ENCODE measurements at regions not wholly inside any gene's neighbourhood (a gene's known extent, or its start where the extent isn't known, plus 50 kb on each side); places are given as distances from the start of the nearest gene placed in this dataset.

DNA sequence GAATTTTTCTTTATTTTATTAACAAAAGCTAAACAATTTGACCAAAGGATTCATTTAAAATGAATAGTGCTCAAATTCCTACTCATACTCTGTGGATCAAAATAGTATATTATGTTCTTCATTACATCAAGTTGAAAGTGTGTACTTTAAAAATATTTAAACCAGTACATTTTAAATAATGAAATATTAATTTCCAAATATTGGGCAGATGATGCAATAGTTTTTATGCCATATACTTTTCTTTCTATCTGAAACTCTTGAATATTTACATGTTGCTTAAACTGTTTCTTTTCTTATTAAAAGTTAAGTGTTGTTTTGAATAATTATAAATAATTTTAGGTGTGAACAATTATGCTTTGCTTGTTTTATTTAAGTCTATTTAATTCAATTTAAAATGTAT is 144.7 kb upstream of the TMPRSS15 start:
- Histone ChIP-seq H2BK15ac (ENCODE audit: low read depth, poor library complexity, severe bottlenecking) (no peak overlapping the region), H3K23ac (ENCODE audit: low read length in 2 of 2) (no peak overlapping the region), H3K4me1 (ENCODE audit: control insufficient read depth, insufficient read depth, low read depth, low read length) (no peaks in the 10 kb centered on the region), H3K9ac (ENCODE audit: low read length) (no peak overlapping the region), H3K27me3 (ENCODE audit: control insufficient read depth in 1 of 2, insufficient read depth in 1 of 2, low read length in 2 of 2) (no peaks in the 10 kb centered on the region), H3K9me3 (ENCODE audit: control insufficient read depth, low read length) (no peaks in the 10 kb centered on the region), H2AK5ac (ENCODE audit: low read length, severe bottlenecking) (no peak overlapping the region), H3K27ac (ENCODE audit: low read length, poor library complexity, severe bottlenecking) (no peak overlapping the region), H2AFZ (ENCODE audit: low read depth, low read length) (no peak overlapping the region), H4K91ac (ENCODE audit: low read length) (no peak overlapping the region), H2BK12ac (ENCODE audit: low read length in 2 of 2) (no peak overlapping the region), H3K14ac (ENCODE audit: low read length in 2 of 2) (no peak overlapping the region), H3K4me3 (ENCODE audit: insufficient read depth in 1 of 2, low read depth in 1 of 2, low read length in 2 of 2) (no peak overlapping the region), H4K8ac (ENCODE audit: low read length) (no peak overlapping the region), H3K79me1 (replicated peaks; ENCODE audit: low read length, poor library complexity, severe bottlenecking) (no peaks in the 10 kb centered on the region), H3K36me3 (ENCODE audit: control insufficient read depth in 1 of 2, insufficient read depth in 2 of 2, low read depth in 1 of 2, low read length in 2 of 2) (no peaks in the 10 kb centered on the region), H2BK5ac (ENCODE audit: low read depth, low read length, poor library complexity, severe bottlenecking) (no peak overlapping the region), H3K18ac (ENCODE audit: low read depth in 1 of 2, low read length in 2 of 2) (no peak overlapping the region), H3K4ac (ENCODE audit: low read depth in 1 of 2, low read length in 2 of 2) (no peak overlapping the region), H3K4me2 (ENCODE audit: low read length, poor library complexity, severe bottlenecking) (no peak overlapping the region), H2BK120ac (ENCODE audit: low read depth, low read length) (no peak overlapping the region)
- no peak for DNase-seq

DNA sequence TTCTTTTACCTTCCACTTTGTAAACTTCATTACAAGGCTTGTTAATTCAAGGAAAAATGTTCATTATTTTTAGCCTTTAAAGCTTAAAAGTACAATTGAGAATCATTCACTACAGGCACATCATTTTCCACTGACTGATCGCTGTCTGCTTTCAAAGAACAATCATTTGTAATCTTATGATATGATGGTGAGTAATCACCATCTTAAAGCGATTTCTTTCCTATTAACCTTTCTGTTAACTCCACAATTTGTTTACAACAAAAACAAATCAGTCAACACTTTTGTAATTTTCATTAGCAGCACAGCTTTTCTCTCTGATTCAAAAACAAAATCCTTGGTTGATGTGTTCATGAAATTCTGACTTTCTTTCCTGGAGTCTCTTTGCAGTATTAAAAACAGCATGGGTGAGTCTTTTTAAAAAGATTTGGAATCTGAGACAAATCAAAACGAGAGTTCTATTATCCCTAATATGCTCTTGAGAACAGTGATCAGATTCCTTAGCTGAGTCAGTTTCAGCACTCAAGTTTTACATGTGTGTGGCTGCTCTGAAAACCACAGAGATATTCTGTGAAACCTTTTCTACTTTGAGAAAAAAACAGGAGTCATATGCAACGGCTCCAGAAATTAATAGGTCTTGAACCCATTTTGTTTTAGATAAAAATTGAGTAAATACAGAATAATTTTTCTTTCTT is 145.8 kb upstream of the TMPRSS15 start:
- no peak overlapping the region for H3K9ac ChIP-seq (ENCODE audit: low read length)
- no peak overlapping the region for H3K14ac ChIP-seq (ENCODE audit: low read length in 2 of 2)
- H3K27me3 ChIP-seq (ENCODE audit: control insufficient read depth in 1 of 2, insufficient read depth in 1 of 2, low read length in 2 of 2) = no peaks in the 10 kb centered on the region
- no peaks in the 10 kb centered on the region for H3K9me3 ChIP-seq (ENCODE audit: control insufficient read depth, low read length)
- H3K4me3 ChIP-seq (ENCODE audit: insufficient read depth in 1 of 2, low read depth in 1 of 2, low read length in 2 of 2) = no peak overlapping the region
- H3K36me3 ChIP-seq (ENCODE audit: control insufficient read depth in 1 of 2, insufficient read depth in 2 of 2, low read depth in 1 of 2, low read length in 2 of 2) = no peaks in the 10 kb centered on the region
- no peak for DNase-seq
- H3K4me1 ChIP-seq (ENCODE audit: control insufficient read depth, insufficient read depth, low read depth, low read length) = no peaks in the 10 kb centered on the region
- no peak overlapping the region for H2AK5ac ChIP-seq (ENCODE audit: low read length, severe bottlenecking)
- H3K79me1 ChIP-seq (replicated peaks; ENCODE audit: low read length, poor library complexity, severe bottlenecking) = no peaks in the 10 kb centered on the region
- WGBS = no CpG with 5 or more reads among the region's 4 CpGs
- H3K4ac ChIP-seq (ENCODE audit: low read depth in 1 of 2, low read length in 2 of 2) = no peak overlapping the region
- H2BK15ac ChIP-seq (ENCODE audit: low read depth, poor library complexity, severe bottlenecking) = no peak overlapping the region
- no peak overlapping the region for H3K23ac ChIP-seq (ENCODE audit: low read length in 2 of 2)
- H4K91ac ChIP-seq (ENCODE audit: low read length) = no peak overlapping the region
- H2BK120ac ChIP-seq (ENCODE audit: low read depth, low read length) = no peak overlapping the region
- no peak overlapping the region for H2BK5ac ChIP-seq (ENCODE audit: low read depth, low read length, poor library complexity, severe bottlenecking)
- no peak overlapping the region for H2BK12ac ChIP-seq (ENCODE audit: low read length in 2 of 2)
- no peak overlapping the region for H3K18ac ChIP-seq (ENCODE audit: low read depth in 1 of 2, low read length in 2 of 2)
- H3K4me2 ChIP-seq (ENCODE audit: low read length, poor library complexity, severe bottlenecking) = no peak overlapping the region
- H2AFZ ChIP-seq (ENCODE audit: low read depth, low read length) = no peak overlapping the region
- H4K8ac ChIP-seq (ENCODE audit: low read length) = no peak overlapping the region
- H3K27ac ChIP-seq (ENCODE audit: low read length, poor library complexity, severe bottlenecking) = no peak overlapping the region

DNA sequence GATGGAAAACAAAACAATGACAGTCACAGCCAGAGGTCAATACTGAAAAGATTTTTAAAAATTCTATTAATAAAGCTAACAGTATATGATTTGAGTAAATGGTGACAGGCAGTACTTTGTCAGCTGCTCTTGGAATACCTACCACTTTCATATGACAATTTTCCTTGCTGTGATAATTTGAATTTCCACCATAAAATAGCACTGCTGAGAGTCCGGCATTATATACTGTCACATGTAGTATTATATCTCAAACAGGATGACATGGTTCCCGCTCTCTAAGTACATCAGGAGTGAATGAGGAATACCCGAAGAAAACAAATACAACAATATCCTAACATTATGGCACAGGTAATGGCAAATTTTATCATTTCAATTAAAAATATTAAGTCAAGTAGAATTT is 146.8 kb upstream of the TMPRSS15 start:
- Histone ChIP-seq H4K8ac (ENCODE audit: low read length) (no peak overlapping the region), H3K4me3 (ENCODE audit: insufficient read depth in 1 of 2, low read depth in 1 of 2, low read length in 2 of 2) (no peak overlapping the region), H3K27me3 (ENCODE audit: control insufficient read depth in 1 of 2, insufficient read depth in 1 of 2, low read length in 2 of 2) (no peaks in the 10 kb centered on the region), H4K91ac (ENCODE audit: low read length) (no peak overlapping the region), H2BK5ac (ENCODE audit: low read depth, low read length, poor library complexity, severe bottlenecking) (no peak overlapping the region), H3K27ac (ENCODE audit: low read length, poor library complexity, severe bottlenecking) (no peak overlapping the region), H3K18ac (ENCODE audit: low read depth in 1 of 2, low read length in 2 of 2) (no peak overlapping the region), H2BK12ac (ENCODE audit: low read length in 2 of 2) (no peak overlapping the region), H3K4me2 (ENCODE audit: low read length, poor library complexity, severe bottlenecking) (no peak overlapping the region), H3K4me1 (ENCODE audit: control insufficient read depth, insufficient read depth, low read depth, low read length) (no peaks in the 10 kb centered on the region), H3K9me3 (ENCODE audit: control insufficient read depth, low read length) (no peaks in the 10 kb centered on the region), H2BK15ac (ENCODE audit: low read depth, poor library complexity, severe bottlenecking) (no peak overlapping the region), H3K9ac (ENCODE audit: low read length) (no peak overlapping the region), H3K4ac (ENCODE audit: low read depth in 1 of 2, low read length in 2 of 2) (no peak overlapping the region), H3K23ac (ENCODE audit: low read length in 2 of 2) (no peak overlapping the region), H2BK120ac (ENCODE audit: low read depth, low read length) (no peak overlapping the region), H2AK5ac (ENCODE audit: low read length, severe bottlenecking) (no peak overlapping the region), H2AFZ (ENCODE audit: low read depth, low read length) (no peak overlapping the region), H3K36me3 (ENCODE audit: control insufficient read depth in 1 of 2, insufficient read depth in 2 of 2, low read depth in 1 of 2, low read length in 2 of 2) (no peaks in the 10 kb centered on the region), H3K14ac (ENCODE audit: low read length in 2 of 2) (no peak overlapping the region), H3K79me1 (replicated peaks; ENCODE audit: low read length, poor library complexity, severe bottlenecking) (no peaks in the 10 kb centered on the region)
- 96% methylated on average over 2 of the region's 3 CpGs for WGBS
- no peak for DNase-seq

DNA sequence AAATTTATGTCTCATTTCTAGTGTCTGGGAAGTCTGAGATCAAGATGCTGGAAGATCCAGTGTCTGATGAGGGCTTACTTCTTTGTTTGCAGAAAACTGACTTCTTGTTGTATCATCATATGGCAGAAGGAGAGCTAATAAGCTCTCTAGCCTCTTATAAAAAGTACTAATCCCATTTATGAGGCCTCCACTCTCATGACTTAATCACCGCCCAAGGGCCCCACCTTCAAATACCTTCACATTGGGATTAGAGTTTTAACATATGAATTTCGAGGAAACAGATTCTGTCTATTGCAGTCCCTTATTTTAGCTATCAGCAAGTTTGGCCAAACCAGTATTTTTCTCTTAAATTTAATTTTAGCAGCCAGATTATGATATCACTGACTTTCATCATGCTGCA is 150.2 kb upstream of the TMPRSS15 start:
- H3K27me3 ChIP-seq (ENCODE audit: control insufficient read depth in 1 of 2, insufficient read depth in 1 of 2, low read length in 2 of 2) = no peaks in the 10 kb centered on the region
- no peaks in the 10 kb centered on the region for H3K36me3 ChIP-seq (ENCODE audit: control insufficient read depth in 1 of 2, insufficient read depth in 2 of 2, low read depth in 1 of 2, low read length in 2 of 2)
- H3K27ac ChIP-seq (ENCODE audit: low read length, poor library complexity, severe bottlenecking) = no peak overlapping the region
- H2AK5ac ChIP-seq (ENCODE audit: low read length, severe bottlenecking) = no peak overlapping the region
- H3K9ac ChIP-seq (ENCODE audit: low read length) = no peak overlapping the region
- no peak overlapping the region for H2BK15ac ChIP-seq (ENCODE audit: low read depth, poor library complexity, severe bottlenecking)
- H3K14ac ChIP-seq (ENCODE audit: low read length in 2 of 2) = no peak overlapping the region
- H3K23ac ChIP-seq (ENCODE audit: low read length in 2 of 2) = no peak overlapping the region
- no peaks in the 10 kb centered on the region for H3K9me3 ChIP-seq (ENCODE audit: control insufficient read depth, low read length)
- H3K4me2 ChIP-seq (ENCODE audit: low read length, poor library complexity, severe bottlenecking) = no peak overlapping the region
- DNase-seq = no peak
- no peaks in the 10 kb centered on the region for H3K4me1 ChIP-seq (ENCODE audit: control insufficient read depth, insufficient read depth, low read depth, low read length)
- no peak overlapping the region for H3K4me3 ChIP-seq (ENCODE audit: insufficient read depth in 1 of 2, low read depth in 1 of 2, low read length in 2 of 2)
- 93% methylated on average over 2 of the region's 2 CpGs for WGBS
- no peak overlapping the region for H3K18ac ChIP-seq (ENCODE audit: low read depth in 1 of 2, low read length in 2 of 2)
- no peak overlapping the region for H4K8ac ChIP-seq (ENCODE audit: low read length)
- no peak overlapping the region for H2BK5ac ChIP-seq (ENCODE audit: low read depth, low read length, poor library complexity, severe bottlenecking)
- no peak overlapping the region for H3K4ac ChIP-seq (ENCODE audit: low read depth in 1 of 2, low read length in 2 of 2)
- no peak overlapping the region for H4K91ac ChIP-seq (ENCODE audit: low read length)
- no peak overlapping the region for H2BK120ac ChIP-seq (ENCODE audit: low read depth, low read length)
- H3K79me1 ChIP-seq (replicated peaks; ENCODE audit: low read length, poor library complexity, severe bottlenecking) = no peaks in the 10 kb centered on the region
- no peak overlapping the region for H2AFZ ChIP-seq (ENCODE audit: low read depth, low read length)
- no peak overlapping the region for H2BK12ac ChIP-seq (ENCODE audit: low read length in 2 of 2)

Measured in mesenchymal stem cell (in vitro differentiated cells and primary cell).